Breast epithelium (tissue), 3 donors: ENCODE measurements at regions not wholly inside any gene's neighbourhood (a gene's known extent, or its start where the extent isn't known, plus 50 kb on each side); places are given as distances from the start of the nearest gene placed in this dataset.

Experiments
- POLR2A ChIP-seq: fragments of 450-650 bp; IDR thresholded peaks from one replicate; pipeline ENCODE4 v1.6.1; 2016; ENCODE audit warnings: antibody characterized with exemption, mild to moderate bottlenecking, moderate library complexity
- POLR2AphosphoS5 ChIP-seq, 3 donors: sonication (generic); formaldehyde crosslinking; IDR thresholded peaks; one replicate each; pipeline ENCODE4 v1.6.1; 2017; ENCODE audit warnings: antibody characterized with exemption in 3 of 3
- TF ChIP-seq, protein P1 (sequence below), 3 donors: fragments of 450-650 bp; IDR thresholded peaks; one replicate each; pipeline ENCODE4 v1.5.1; 2016 to 2017; ENCODE audit warnings: antibody characterized with exemption in 3 of 3, mild to moderate bottlenecking in 3 of 3, moderate library complexity in 3 of 3

DNA sequence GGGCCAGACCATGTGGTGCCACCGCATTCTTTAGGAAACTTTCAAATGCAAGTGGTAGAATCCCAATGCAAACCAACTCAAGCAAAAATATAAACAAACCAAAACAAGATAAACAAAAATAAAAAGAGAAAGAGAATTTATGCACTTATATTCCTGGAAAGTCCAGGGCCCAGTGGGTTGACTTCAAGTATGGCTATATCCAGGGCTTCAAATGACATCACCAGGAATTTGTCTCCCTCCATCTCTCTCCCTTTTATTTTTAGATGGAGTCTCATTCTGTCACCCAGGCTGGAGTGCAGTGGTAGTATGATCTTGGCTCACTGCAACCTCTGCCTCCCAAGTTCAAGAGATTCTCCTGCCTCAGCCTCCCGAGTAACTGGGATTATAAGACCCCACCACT, 56.1 kb upstream of the PNRC1 start:
- TF ChIP-seq, protein P1, sequence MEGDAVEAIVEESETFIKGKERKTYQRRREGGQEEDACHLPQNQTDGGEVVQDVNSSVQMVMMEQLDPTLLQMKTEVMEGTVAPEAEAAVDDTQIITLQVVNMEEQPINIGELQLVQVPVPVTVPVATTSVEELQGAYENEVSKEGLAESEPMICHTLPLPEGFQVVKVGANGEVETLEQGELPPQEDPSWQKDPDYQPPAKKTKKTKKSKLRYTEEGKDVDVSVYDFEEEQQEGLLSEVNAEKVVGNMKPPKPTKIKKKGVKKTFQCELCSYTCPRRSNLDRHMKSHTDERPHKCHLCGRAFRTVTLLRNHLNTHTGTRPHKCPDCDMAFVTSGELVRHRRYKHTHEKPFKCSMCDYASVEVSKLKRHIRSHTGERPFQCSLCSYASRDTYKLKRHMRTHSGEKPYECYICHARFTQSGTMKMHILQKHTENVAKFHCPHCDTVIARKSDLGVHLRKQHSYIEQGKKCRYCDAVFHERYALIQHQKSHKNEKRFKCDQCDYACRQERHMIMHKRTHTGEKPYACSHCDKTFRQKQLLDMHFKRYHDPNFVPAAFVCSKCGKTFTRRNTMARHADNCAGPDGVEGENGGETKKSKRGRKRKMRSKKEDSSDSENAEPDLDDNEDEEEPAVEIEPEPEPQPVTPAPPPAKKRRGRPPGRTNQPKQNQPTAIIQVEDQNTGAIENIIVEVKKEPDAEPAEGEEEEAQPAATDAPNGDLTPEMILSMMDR (IDR thresholded peaks at IDR 0.05) = no peak
- TF ChIP-seq POLR2A (no peak), POLR2AphosphoS5 (IDR thresholded peaks at IDR 0.05) (no peak)
